ENCODE measurements at regions not wholly inside any gene's neighbourhood (a gene's known extent, or its start where the extent isn't known, plus 50 kb on each side); places are given as distances from the start of the nearest gene placed in this dataset.
A peak's percentile ranks its signal among the peaks of the same experiment; 100 is the strongest.

DNA sequence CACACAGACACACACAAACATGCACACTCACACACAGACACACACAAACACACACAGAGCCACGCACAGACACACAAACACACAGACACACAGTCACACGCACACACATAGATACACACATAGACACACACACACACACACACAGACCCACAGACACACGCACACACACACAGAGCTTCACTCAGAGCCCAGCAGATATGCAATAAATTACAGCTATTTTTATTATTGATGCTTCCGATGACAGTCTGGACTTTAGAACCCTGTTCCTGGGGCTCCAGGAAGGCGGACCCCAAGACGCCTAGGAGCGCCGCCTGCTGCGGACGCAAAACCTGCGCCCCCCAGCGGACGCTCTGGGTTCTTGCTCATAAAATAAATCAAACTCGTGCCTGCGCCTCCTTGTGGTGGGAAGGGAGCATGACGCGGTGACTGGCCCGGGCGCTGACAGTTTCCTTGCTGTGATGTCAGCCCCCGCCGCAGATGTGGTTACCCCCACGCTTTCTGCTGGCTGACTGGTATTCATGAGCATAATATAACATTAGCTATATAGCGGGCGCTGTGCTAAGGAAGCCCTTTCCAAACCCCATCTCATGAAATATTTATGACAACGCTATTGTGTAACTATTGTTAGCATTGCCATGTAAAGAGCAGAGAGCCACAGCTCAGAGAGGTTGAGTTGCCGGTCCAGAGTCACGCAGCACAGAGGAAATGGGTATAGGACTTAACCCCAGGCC, 64.4 kb upstream of the TM9SF2 start:
- DNase-seq (ENCODE audit: low read depth in 4 of 6, low spot score in 6 of 6): peak in 5 of 6 donors; percentile 45 to 87 (median 59)
- H3K27me3 ChIP-seq (ENCODE audit: control insufficient read depth, insufficient read depth, low read length): peaks cover 9% of the 10 kb centered on the region
- no peak overlapping the region for H3K4me3 ChIP-seq (ENCODE audit: low read depth, low read length)
- no peak overlapping the region for H3K27ac ChIP-seq (ENCODE audit: low read depth, low read length)
- 26% methylated on average over 17 of the region's 27 CpGs for WGBS (ENCODE audit: insufficient coverage)
- peaks cover 13% of the 10 kb centered on the region for H3K4me1 ChIP-seq (ENCODE audit: control insufficient read depth, insufficient read depth, low read length)
- no peaks in the 10 kb centered on the region for H3K9me3 ChIP-seq (ENCODE audit: control insufficient read depth, insufficient read depth, low read length)
- no peaks in the 10 kb centered on the region for H3K36me3 ChIP-seq (ENCODE audit: control insufficient read depth, insufficient read depth, low read length)

DNA sequence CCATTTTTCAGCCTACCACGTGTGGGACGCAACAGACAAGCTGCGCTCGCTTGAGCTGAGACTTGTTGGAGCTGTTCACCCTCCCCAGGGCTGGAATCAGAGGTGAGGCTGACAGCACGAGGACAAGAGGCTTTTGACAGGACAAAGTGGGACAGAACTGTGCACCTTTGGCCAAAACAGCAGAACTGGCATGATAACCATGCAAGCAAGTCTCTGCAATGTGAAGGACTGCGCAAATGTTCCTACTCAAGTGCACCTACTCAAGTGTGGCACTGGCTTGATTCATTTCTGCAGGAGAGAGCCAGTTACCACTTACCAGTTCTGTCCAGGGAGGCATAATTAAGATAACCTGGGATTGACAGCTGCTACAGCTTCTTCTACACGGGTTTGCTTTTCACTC, 62.2 kb upstream of the TM9SF2 start:
- H3K27ac ChIP-seq (ENCODE audit: low read depth, low read length): no peak overlapping the region
- DNase-seq (ENCODE audit: low read depth in 4 of 6, low spot score in 6 of 6): no peak
- peaks cover 9% of the 10 kb centered on the region for H3K27me3 ChIP-seq (ENCODE audit: control insufficient read depth, insufficient read depth, low read length)
- H3K36me3 ChIP-seq (ENCODE audit: control insufficient read depth, insufficient read depth, low read length): no peaks in the 10 kb centered on the region
- WGBS (ENCODE audit: insufficient coverage): 86% methylated on average over 7 of the region's 7 CpGs
- H3K4me1 ChIP-seq (ENCODE audit: control insufficient read depth, insufficient read depth, low read length): peaks cover 8% of the 10 kb centered on the region
- no peak overlapping the region for H3K4me3 ChIP-seq (ENCODE audit: low read depth, low read length)
- no peaks in the 10 kb centered on the region for H3K9me3 ChIP-seq (ENCODE audit: control insufficient read depth, insufficient read depth, low read length)

DNA sequence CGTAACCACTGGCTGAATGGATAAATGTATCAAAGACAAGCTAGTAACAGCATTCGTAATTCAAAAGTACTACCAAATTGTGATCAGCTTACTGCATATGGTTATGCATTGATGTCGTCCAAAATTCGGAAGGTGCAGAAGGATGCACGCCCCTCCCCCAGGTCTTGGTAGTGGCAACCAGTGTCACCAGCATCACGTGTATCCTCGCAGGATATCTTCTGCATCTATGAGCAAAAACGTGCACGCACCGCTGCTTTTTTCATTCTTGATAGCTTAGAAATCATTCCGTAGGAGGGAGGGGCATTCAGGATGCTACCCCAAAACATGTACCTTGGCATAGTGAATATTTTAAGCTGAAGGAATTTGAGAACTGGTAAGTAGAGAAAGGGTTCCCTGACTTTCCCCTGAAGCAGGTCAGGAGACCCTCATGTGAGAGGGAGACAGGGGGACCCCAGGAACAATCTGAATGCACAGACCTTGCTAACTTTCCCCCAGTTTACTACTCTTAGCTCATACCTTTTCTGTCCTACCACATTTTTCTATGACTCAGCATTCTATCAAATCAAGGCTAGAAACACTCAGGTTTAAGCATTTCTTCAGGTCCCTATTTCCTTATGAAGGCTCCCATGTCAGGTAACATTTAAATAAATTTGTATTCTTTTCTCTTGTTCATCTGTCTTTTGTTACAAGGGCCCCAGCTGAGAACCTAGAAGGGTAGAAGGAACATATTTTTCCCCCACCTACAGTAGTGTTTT, 61.2 kb upstream of the TM9SF2 start:
- H3K27me3 ChIP-seq (ENCODE audit: control insufficient read depth, insufficient read depth, low read length): peaks cover 9% of the 10 kb centered on the region
- peaks cover 8% of the 10 kb centered on the region for H3K4me1 ChIP-seq (ENCODE audit: control insufficient read depth, insufficient read depth, low read length)
- 82% methylated on average over 11 of the region's 11 CpGs for WGBS (ENCODE audit: insufficient coverage)
- DNase-seq (ENCODE audit: low read depth in 4 of 6, low spot score in 6 of 6): no peak
- H3K4me3 ChIP-seq (ENCODE audit: low read depth, low read length): no peak overlapping the region
- H3K9me3 ChIP-seq (ENCODE audit: control insufficient read depth, insufficient read depth, low read length): no peaks in the 10 kb centered on the region
- no peaks in the 10 kb centered on the region for H3K36me3 ChIP-seq (ENCODE audit: control insufficient read depth, insufficient read depth, low read length)
- no peak overlapping the region for H3K27ac ChIP-seq (ENCODE audit: low read depth, low read length)

DNA sequence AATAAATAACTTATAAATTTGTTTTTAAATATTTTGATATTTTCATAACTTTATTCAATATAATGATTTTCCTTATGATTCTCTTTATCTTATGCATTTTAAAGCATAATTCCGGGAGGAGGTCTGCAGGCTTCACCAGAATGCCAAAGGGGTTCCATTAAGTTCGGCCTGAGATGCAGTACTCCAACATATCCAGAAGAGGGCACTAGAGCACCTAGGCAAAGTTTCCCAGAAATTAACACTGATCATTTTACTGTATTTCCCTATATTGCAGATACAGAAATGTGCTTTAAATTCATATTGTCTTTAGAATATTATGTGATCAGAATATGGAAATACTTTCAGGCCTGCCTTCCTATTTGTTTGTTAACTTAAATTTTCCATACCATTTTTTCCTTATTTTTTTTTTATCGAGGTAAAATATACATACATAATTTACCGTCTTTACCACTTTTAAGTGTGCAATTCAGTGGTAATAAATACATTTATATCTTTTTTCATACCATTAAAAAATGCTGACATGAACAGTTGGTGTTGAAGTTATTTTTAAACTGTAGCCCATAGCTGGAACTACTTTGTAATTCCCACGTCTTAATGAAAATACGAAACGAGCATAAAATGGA, 58.9 kb upstream of the TM9SF2 start:
- H3K27me3 ChIP-seq (ENCODE audit: control insufficient read depth, insufficient read depth, low read length): peaks cover 9% of the 10 kb centered on the region
- peak in 4 of 6 donors; percentile 32 to 82 (median 52) for DNase-seq (ENCODE audit: low read depth in 4 of 6, low spot score in 6 of 6)
- H3K27ac ChIP-seq (ENCODE audit: low read depth, low read length): no peak overlapping the region
- peaks cover under 1% of the 10 kb centered on the region for H3K4me1 ChIP-seq (ENCODE audit: control insufficient read depth, insufficient read depth, low read length)
- H3K36me3 ChIP-seq (ENCODE audit: control insufficient read depth, insufficient read depth, low read length): no peaks in the 10 kb centered on the region
- no peak overlapping the region for H3K4me3 ChIP-seq (ENCODE audit: low read depth, low read length)
- WGBS (ENCODE audit: insufficient coverage): 88% methylated on average over 3 of the region's 7 CpGs
- no peaks in the 10 kb centered on the region for H3K9me3 ChIP-seq (ENCODE audit: control insufficient read depth, insufficient read depth, low read length)

DNA sequence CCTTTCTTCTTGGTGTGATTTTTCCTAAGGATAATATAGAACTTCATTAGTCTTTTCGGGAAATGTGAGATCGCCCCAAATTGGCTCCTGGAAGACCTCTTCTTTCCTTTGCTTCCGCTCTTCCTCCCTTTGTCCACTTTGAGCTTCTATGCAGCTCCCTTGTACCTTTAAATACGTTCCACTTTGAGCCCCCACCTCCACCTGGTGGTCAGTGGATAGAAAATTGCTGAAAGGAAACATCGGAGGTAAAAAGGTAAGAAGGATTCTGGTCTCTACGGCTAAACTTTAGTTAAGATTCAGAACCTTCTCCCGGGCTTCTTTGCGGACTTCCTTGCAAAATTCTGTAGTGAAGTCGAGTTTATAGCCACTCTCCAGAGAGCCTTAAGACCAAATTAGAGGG, 55.0 kb upstream of the TM9SF2 start:
- Histone ChIP-seq H3K9me3 (ENCODE audit: control insufficient read depth, insufficient read depth, low read length) (no peaks in the 10 kb centered on the region), H3K4me3 (ENCODE audit: low read depth, low read length) (no peak overlapping the region), H3K27me3 (ENCODE audit: control insufficient read depth, insufficient read depth, low read length) (no peaks in the 10 kb centered on the region), H3K36me3 (ENCODE audit: control insufficient read depth, insufficient read depth, low read length) (no peaks in the 10 kb centered on the region), H3K4me1 (ENCODE audit: control insufficient read depth, insufficient read depth, low read length) (no peaks in the 10 kb centered on the region), H3K27ac (ENCODE audit: low read depth, low read length) (no peak overlapping the region)
- DNase-seq (ENCODE audit: low read depth in 4 of 6, low spot score in 6 of 6): peak in 1 of 6 donors; percentile 15
- WGBS (ENCODE audit: insufficient coverage): 59% methylated on average over 4 of the region's 9 CpGs

DNA sequence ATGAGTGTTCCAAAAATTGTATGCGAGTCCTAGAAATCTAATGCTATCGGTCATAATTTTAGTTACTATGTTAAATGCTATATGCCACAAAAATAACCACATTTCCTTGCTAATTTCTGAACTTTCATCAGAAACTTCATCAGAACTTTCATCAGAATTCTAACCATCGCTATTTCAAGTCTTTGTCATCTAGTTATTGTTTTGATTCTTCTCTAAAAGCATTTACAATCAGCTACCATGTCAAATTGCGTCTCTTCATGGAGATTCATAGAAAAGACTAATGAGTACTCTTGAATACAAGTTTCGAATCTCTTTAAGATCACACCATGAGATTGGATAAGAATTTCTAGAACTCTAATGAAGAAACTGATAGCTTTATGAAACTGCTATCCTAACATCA, 52.7 kb upstream of the TM9SF2 start:
- no peaks in the 10 kb centered on the region for H3K9me3 ChIP-seq (ENCODE audit: control insufficient read depth, insufficient read depth, low read length)
- H3K4me1 ChIP-seq (ENCODE audit: control insufficient read depth, insufficient read depth, low read length): no peaks in the 10 kb centered on the region
- no CpG with 5 or more reads among the region's 5 CpGs for WGBS (ENCODE audit: insufficient coverage)
- no peaks in the 10 kb centered on the region for H3K27me3 ChIP-seq (ENCODE audit: control insufficient read depth, insufficient read depth, low read length)
- DNase-seq (ENCODE audit: low read depth in 4 of 6, low spot score in 6 of 6): no peak
- no peak overlapping the region for H3K4me3 ChIP-seq (ENCODE audit: low read depth, low read length)
- H3K36me3 ChIP-seq (ENCODE audit: control insufficient read depth, insufficient read depth, low read length): no peaks in the 10 kb centered on the region
- H3K27ac ChIP-seq (ENCODE audit: low read depth, low read length): no peak overlapping the region

DNA sequence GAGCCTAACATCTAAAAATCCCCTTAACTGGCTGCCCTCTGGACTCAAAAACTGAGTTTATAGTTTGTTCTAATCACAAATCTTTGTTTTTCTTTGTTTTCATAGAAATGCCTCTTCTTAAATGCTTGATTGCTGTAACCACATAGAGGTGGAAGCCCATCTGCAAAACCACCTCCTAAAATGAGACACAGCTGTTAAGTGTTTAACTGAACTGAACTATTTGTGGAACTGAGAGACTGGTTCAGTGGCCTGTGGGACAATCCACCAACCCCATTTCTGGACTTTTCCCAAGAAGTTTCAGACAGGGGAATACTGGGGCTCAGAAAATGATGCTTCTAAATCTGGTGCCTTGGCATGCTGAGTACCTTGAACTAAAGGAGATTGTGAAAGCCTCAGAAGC, 50.9 kb upstream of the TM9SF2 start:
- Histone ChIP-seq H3K36me3 (ENCODE audit: control insufficient read depth, insufficient read depth, low read length) (no peaks in the 10 kb centered on the region), H3K27ac (ENCODE audit: low read depth, low read length) (no peak overlapping the region), H3K4me3 (ENCODE audit: low read depth, low read length) (no peak overlapping the region), H3K9me3 (ENCODE audit: control insufficient read depth, insufficient read depth, low read length) (no peaks in the 10 kb centered on the region), H3K4me1 (ENCODE audit: control insufficient read depth, insufficient read depth, low read length) (no peaks in the 10 kb centered on the region), H3K27me3 (ENCODE audit: control insufficient read depth, insufficient read depth, low read length) (no peaks in the 10 kb centered on the region)
- no peak for DNase-seq (ENCODE audit: low read depth in 4 of 6, low spot score in 6 of 6)
